ENCODE measurements at regions not wholly inside any gene's neighbourhood (a gene's known extent, or its start where the extent isn't known, plus 50 kb on each side); places are given as distances from the start of the nearest gene placed in this dataset.

DNA sequence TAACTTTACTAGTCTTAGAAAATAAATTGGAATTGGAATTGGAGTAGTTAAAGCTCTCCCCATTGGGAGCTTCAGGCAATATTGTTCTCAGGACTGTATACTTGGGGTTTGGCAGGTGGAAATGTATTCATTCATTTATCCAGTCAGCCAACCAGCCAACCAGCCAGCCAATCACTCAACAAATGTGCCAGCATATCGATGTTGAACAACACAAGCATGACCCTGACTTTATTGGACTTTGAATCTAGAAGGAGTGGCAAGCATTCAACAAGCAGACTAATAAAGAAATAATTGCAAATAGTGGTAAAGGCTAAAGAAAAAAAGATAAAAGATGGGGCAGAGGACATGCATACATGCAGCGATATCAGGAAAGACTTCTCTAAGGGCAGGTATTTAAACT, 55.5 kb upstream of the ZC3H11B start:
- no peak overlapping the region for H3K4me3 Mint-ChIP-seq
- H3K9me3 Mint-ChIP-seq, result no peaks in the 10 kb centered on the region

DNA sequence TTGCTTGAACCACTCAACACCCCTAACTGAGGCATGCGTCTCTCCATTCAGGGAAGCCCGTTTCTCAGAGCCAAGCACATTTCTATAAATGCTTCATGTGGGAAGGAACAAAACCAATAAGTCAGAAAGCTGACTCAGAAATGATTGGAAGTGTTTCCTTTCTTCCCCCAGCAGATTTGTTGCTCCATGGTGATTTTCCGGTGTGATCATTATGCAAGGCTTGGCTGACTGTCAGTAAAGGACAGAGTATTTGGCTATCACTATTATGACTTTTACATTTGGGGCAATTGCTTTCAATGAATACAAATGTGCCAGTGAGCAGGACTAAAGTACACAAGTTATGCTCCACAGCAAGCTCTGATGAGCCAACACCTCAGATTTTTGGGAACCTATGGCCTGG, 53.3 kb upstream of the ZC3H11B start:
- no peaks in the 10 kb centered on the region for H3K36me3 Mint-ChIP-seq (ENCODE audit: low read depth)
- no peaks in the 10 kb centered on the region for H3K9me3 Mint-ChIP-seq
- TF ChIP-seq, protein P1, sequence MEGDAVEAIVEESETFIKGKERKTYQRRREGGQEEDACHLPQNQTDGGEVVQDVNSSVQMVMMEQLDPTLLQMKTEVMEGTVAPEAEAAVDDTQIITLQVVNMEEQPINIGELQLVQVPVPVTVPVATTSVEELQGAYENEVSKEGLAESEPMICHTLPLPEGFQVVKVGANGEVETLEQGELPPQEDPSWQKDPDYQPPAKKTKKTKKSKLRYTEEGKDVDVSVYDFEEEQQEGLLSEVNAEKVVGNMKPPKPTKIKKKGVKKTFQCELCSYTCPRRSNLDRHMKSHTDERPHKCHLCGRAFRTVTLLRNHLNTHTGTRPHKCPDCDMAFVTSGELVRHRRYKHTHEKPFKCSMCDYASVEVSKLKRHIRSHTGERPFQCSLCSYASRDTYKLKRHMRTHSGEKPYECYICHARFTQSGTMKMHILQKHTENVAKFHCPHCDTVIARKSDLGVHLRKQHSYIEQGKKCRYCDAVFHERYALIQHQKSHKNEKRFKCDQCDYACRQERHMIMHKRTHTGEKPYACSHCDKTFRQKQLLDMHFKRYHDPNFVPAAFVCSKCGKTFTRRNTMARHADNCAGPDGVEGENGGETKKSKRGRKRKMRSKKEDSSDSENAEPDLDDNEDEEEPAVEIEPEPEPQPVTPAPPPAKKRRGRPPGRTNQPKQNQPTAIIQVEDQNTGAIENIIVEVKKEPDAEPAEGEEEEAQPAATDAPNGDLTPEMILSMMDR (IDR thresholded peaks at IDR 0.05; ENCODE audit: unreplicated experiment in 3 of 3), result no peak
- no peak overlapping the region for H3K4me3 Mint-ChIP-seq
- peaks cover 24% of the 10 kb centered on the region for H3K4me1 Mint-ChIP-seq
- peak overlapping the region in 1 of 3 experiments; percentile 26 for H3K27ac Mint-ChIP-seq
- no peaks in the 10 kb centered on the region for H3K27me3 Mint-ChIP-seq (ENCODE audit: low read depth)

More for the DNA sequence above, 55.5 kb upstream of the ZC3H11B start:
- Mint-ChIP-seq H3K27me3 (ENCODE audit: low read depth) (no peaks in the 10 kb centered on the region), H3K4me1 (peaks cover 16% of the 10 kb centered on the region), H3K36me3 (ENCODE audit: low read depth) (no peaks in the 10 kb centered on the region), H3K27ac (no peak overlapping the region)
- TF ChIP-seq, protein P1 (IDR thresholded peaks at IDR 0.05; ENCODE audit: unreplicated experiment in 3 of 3), result no peak

DNA sequence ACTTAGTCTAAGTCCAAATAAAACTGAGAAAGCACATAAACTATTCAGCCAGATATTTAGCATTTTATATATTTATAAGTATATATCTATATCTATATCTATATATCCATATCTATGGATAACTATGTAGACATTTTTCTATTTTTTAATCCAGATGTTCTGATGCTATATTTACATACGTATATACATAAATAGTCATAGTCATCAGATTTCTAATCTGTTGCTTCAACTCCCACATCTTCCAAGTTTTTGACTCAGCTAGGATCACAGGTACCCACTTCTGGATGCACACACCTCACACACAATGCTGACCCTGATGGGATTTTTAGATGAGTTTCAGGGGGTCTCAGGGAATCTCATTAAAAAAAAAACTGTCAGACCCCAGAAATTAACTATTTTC, 52.2 kb upstream of the ZC3H11B start:
- H3K4me1 Mint-ChIP-seq, result peaks cover 31% of the 10 kb centered on the region
- no peak overlapping the region for H3K27ac Mint-ChIP-seq
- no peaks in the 10 kb centered on the region for H3K9me3 Mint-ChIP-seq
- H3K27me3 Mint-ChIP-seq (ENCODE audit: low read depth), result no peaks in the 10 kb centered on the region
- H3K36me3 Mint-ChIP-seq (ENCODE audit: low read depth), result no peaks in the 10 kb centered on the region
- H3K4me3 Mint-ChIP-seq, result no peak overlapping the region
- TF ChIP-seq, protein P1 (IDR thresholded peaks at IDR 0.05; ENCODE audit: unreplicated experiment in 3 of 3), result no peak

DNA sequence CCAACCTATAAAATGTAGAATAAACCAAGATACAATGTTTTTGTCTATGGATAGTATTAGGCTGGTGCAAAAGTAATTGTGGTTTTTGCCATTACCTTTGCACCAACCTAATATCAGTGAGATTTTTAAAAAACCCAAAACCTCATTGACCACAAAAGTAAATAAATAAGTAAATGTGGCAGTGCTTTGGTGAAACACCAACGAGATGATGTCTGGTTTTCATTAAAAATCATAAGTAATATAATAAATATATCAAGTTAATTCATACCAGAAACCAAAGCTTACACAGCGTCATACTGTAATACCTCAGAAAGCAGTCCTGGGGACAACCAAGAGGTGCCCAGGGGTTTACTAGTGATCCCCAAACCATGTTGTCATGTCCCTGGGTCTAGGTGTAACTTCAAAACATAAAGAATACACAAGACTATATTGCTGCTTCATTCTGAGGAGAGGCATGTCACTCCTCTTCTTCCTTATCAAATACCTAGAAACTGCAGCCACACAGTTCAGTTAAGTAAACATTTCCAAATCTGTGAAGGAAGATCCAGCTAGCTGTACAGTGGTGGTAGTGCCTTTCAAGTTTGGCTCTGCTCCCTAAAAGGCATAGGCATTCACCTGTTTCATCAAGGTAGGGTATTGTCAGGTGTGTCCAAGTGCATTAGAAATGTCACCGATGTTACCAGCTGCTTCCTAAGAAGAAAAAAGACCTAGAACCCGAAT, 51.6 kb upstream of the ZC3H11B start:
- no peak overlapping the region for H3K4me3 Mint-ChIP-seq
- peaks cover 37% of the 10 kb centered on the region for H3K4me1 Mint-ChIP-seq
- H3K27ac Mint-ChIP-seq, result no peak overlapping the region
- no peaks in the 10 kb centered on the region for H3K36me3 Mint-ChIP-seq (ENCODE audit: low read depth)
- TF ChIP-seq, protein P1 (IDR thresholded peaks at IDR 0.05; ENCODE audit: unreplicated experiment in 3 of 3), result no peak
- H3K9me3 Mint-ChIP-seq, result no peaks in the 10 kb centered on the region
- no peaks in the 10 kb centered on the region for H3K27me3 Mint-ChIP-seq (ENCODE audit: low read depth)

All from nephron (organoid).